Esophagus muscularis mucosa (tissue), 4 donors: ENCODE measurements at regions not wholly inside any gene's neighbourhood (a gene's known extent, or its start where the extent isn't known, plus 50 kb on each side); places are given as distances from the start of the nearest gene placed in this dataset.

Experiments used
- EP300 ChIP-seq: sonication (generic); formaldehyde crosslinking; IDR thresholded peaks from one replicate; pipeline ENCODE4 v1.6.1; 2017; ENCODE audit warnings: antibody characterized with exemption
- POLR2A ChIP-seq: fragments of 450-650 bp; IDR thresholded peaks from one replicate; pipeline ENCODE4 v1.6.1; 2017; ENCODE audit warnings: antibody characterized with exemption, moderate library complexity, mild to moderate bottlenecking, low read depth
- POLR2AphosphoS5 ChIP-seq, 2 donors: sonication (generic); formaldehyde crosslinking; IDR thresholded peaks; one replicate each; pipeline ENCODE4 v1.6.1; 2017; ENCODE audit warnings: antibody characterized with exemption in 2 of 2
- TF ChIP-seq, protein P1 (sequence below), 3 experiments: fragments of 200-600 bp in 2 of 3; fragments of 450-650 bp in 1 of 3; sonication (generic) in 2 of 3; IDR thresholded peaks; one replicate each; pipeline ENCODE4 v1.5.1; 2017 to 2019; ENCODE audit warnings: antibody characterized with exemption in 3 of 3, mild to moderate bottlenecking in 2 of 3, moderate library complexity in 1 of 3

GRCh38 chr10:78134773-78135306 lies 101.2 kb downstream of the RPS24 start:
- TF ChIP-seq, protein P1, sequence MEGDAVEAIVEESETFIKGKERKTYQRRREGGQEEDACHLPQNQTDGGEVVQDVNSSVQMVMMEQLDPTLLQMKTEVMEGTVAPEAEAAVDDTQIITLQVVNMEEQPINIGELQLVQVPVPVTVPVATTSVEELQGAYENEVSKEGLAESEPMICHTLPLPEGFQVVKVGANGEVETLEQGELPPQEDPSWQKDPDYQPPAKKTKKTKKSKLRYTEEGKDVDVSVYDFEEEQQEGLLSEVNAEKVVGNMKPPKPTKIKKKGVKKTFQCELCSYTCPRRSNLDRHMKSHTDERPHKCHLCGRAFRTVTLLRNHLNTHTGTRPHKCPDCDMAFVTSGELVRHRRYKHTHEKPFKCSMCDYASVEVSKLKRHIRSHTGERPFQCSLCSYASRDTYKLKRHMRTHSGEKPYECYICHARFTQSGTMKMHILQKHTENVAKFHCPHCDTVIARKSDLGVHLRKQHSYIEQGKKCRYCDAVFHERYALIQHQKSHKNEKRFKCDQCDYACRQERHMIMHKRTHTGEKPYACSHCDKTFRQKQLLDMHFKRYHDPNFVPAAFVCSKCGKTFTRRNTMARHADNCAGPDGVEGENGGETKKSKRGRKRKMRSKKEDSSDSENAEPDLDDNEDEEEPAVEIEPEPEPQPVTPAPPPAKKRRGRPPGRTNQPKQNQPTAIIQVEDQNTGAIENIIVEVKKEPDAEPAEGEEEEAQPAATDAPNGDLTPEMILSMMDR (IDR thresholded peaks at IDR 0.05), result no peak
- TF ChIP-seq POLR2A, result no peak
- TF ChIP-seq POLR2AphosphoS5 (IDR thresholded peaks at IDR 0.05), result no peak
- no peak for TF ChIP-seq EP300
